Liver (tissue), 3 donors: ENCODE measurements at regions not wholly inside any gene's neighbourhood (a gene's known extent, or its start where the extent isn't known, plus 50 kb on each side); places are given as distances from the start of the nearest gene placed in this dataset.

Experiments
- ATF3 ChIP-seq: IDR thresholded peaks from 2 replicates; pipeline ENCODE4 v1.6.1; 2016; ENCODE audit warnings: antibody characterized with exemption
- EGR1 ChIP-seq, 2 donors: IDR thresholded peaks; 2 replicates each; pipeline ENCODE4 v1.6.1; 2016 to 2018; ENCODE audit warnings: antibody characterized with exemption in 2 of 2, low read depth in 2 of 2
- HNF4A ChIP-seq, 2 donors: conservative IDR thresholded peaks; 2 replicates each; pipeline ENCODE4 v1.6.1; 2016; ENCODE audit warnings: antibody characterized with exemption in 2 of 2, mild to moderate bottlenecking in 2 of 2
- HNF4G ChIP-seq: IDR thresholded peaks from 2 replicates; pipeline ENCODE4 v1.6.1; 2016; ENCODE audit warnings: antibody characterized with exemption
- MAX ChIP-seq: IDR thresholded peaks from 2 replicates; pipeline ENCODE4 v1.6.1; 2016; ENCODE audit warnings: antibody characterized with exemption
- REST ChIP-seq: IDR thresholded peaks from 2 replicates; pipeline ENCODE4 v1.6.1; 2016; ENCODE audit warnings: antibody characterized with exemption, mild to moderate bottlenecking
- SP1 ChIP-seq: IDR thresholded peaks from 2 replicates; pipeline ENCODE4 v1.6.1; 2018; ENCODE audit warnings: antibody characterized with exemption, mild to moderate bottlenecking
- TAF1 ChIP-seq: conservative IDR thresholded peaks from 2 replicates; pipeline ENCODE4 v1.6.1; 2016; ENCODE audit warnings: antibody characterized with exemption, mild to moderate bottlenecking
- YY1 ChIP-seq: IDR thresholded peaks from 2 replicates; pipeline ENCODE4 v1.6.1; 2016; ENCODE audit warnings: antibody characterized with exemption, mild to moderate bottlenecking
- TF ChIP-seq, protein P1 (sequence below): fragments of 150-350 bp; IDR thresholded peaks from 2 replicates; pipeline ENCODE4 v1.5.1; 2017; ENCODE audit warnings: improper control_type of control experiment, low read depth, low read length; ENCODE audit not compliant: missing input control
- donor health status: healthy.
- donor health status: healthy.

- TF ChIP-seq, protein P1, sequence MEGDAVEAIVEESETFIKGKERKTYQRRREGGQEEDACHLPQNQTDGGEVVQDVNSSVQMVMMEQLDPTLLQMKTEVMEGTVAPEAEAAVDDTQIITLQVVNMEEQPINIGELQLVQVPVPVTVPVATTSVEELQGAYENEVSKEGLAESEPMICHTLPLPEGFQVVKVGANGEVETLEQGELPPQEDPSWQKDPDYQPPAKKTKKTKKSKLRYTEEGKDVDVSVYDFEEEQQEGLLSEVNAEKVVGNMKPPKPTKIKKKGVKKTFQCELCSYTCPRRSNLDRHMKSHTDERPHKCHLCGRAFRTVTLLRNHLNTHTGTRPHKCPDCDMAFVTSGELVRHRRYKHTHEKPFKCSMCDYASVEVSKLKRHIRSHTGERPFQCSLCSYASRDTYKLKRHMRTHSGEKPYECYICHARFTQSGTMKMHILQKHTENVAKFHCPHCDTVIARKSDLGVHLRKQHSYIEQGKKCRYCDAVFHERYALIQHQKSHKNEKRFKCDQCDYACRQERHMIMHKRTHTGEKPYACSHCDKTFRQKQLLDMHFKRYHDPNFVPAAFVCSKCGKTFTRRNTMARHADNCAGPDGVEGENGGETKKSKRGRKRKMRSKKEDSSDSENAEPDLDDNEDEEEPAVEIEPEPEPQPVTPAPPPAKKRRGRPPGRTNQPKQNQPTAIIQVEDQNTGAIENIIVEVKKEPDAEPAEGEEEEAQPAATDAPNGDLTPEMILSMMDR = no peak
- no peak for TF ChIP-seq EGR1 (IDR thresholded peaks at IDR 0.05; ENCODE audit: low read depth in 2 of 2)
- TF ChIP-seq HNF4A (conservative IDR thresholded peaks at IDR 0.05) = no peak
- no peak for TF ChIP-seq HNF4G
- no peak for TF ChIP-seq TAF1
- no peak for TF ChIP-seq SP1
- no peak for TF ChIP-seq ATF3
- no peak for TF ChIP-seq MAX
- no peak for TF ChIP-seq YY1
- no peak for TF ChIP-seq REST
Observed at GRCh38 chr1:157307491-157307890, 169.3 kb upstream of the ETV3 start.
